Upper lobe of right lung (tissue), 1 donor: ENCODE measurements at regions not wholly inside any gene's neighbourhood (a gene's known extent, or its start where the extent isn't known, plus 50 kb on each side); places are given as distances from the start of the nearest gene placed in this dataset.

ENCODE experiments used
- ATAC-seq: fragments of 200-7000 bp; cut with Tn5 transposase; one replicate; pipeline ENCODE4 v1.9.1; 2020; ENCODE audit warnings: mild to moderate bottlenecking, moderate library complexity
- DNase-seq: peaks from one replicate; pipeline ENCODE4 v3.0.0-alpha.2; 2020
- H3K27ac ChIP-seq: fragments of 200-600 bp; one replicate; pipeline ENCODE4 v1.8.0; 2022
- H3K27me3 ChIP-seq: fragments of 200-600 bp; one replicate; pipeline ENCODE4 v1.8.0; 2022; ENCODE audit warnings: mild to moderate bottlenecking
- H3K36me3 ChIP-seq: fragments of 200-600 bp; one replicate; pipeline ENCODE4 v1.8.0; 2022
- H3K4me1 ChIP-seq: fragments of 200-600 bp; one replicate; pipeline ENCODE4 v1.8.0; 2022
- H3K4me3 ChIP-seq: fragments of 200-600 bp; one replicate; pipeline ENCODE4 v1.8.0; 2022; ENCODE audit warnings: mild to moderate bottlenecking
- H3K9me3 ChIP-seq: fragments of 200-600 bp; one replicate; pipeline ENCODE4 v1.8.0; 2022
- CTCF ChIP-seq: fragments of 200-600 bp; IDR thresholded peaks from one replicate; pipeline ENCODE4 v1.8.0; 2022; ENCODE audit warnings: antibody characterized with exemption
- intact Hi-C: fragments of 100-400 bp; cut with DNase I; formaldehyde crosslinking; loops from one replicate; pipeline ENCODE4 v1.11.0; 2022
- donor health status: DM: no; HTN: yes; CAD: no; lungs with severe emphysema.

DNA sequence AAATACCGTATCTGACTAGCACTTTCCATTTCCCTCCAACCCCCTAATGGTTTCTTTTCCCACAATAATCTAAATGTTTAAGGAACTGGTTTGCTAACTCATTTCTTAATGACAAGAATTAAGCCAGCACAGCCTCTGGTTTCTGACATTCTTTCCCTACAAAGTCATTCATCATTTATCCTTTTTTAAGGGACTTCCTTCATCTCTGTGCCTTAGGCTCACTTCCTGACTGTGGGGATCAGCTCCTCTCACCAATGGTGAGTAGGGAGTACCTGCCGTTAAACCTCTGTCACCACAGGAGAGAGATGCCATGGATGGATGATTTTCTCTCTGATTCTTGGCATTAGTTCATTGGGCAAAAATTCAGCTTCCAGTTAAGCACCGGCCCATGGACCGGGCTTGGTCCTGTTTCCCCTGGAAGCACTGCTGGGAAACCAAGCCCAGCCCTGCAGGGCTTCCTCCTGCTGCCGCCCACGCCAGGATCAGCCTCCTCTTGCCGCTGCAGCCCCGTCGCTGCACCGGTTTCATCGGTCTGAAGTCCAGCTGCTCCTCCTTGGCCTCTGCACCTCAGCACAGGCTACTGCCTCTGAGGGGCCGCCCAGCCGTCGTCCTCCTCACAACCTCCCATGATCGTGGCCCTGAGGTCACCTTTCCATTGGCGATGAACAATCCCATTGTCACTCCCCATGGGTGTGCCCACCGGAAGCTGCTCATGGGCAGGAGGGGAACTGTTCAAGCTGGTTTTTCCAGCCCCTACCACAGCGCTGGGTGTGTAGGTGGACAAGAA lies 64.0 kb upstream of the ZNF516 start:
- TF ChIP-seq CTCF: no peak
- peak; percentile 67 for DNase-seq
- Histone ChIP-seq H3K27me3 (no peaks in the 10 kb centered on the region), H3K9me3 (no peaks in the 10 kb centered on the region), H3K4me1 (peaks cover 3% of the 10 kb centered on the region), H3K36me3 (no peaks in the 10 kb centered on the region), H3K4me3 (no peak overlapping the region), H3K27ac (no peak overlapping the region)
- intact Hi-C loops: no loop called here
- peak; percentile 57 for ATAC-seq

GRCh38 chr18:76557026-76557575 lies 62.1 kb upstream of the ZNF516 start:
- TF ChIP-seq CTCF: no peak
- intact Hi-C loops: no loop called here
- DNase-seq (no peak), ATAC-seq (no peak)
- H3K4me3 ChIP-seq: no peak overlapping the region
- no peak overlapping the region for H3K27ac ChIP-seq
- no peaks in the 10 kb centered on the region for H3K27me3 ChIP-seq
- H3K36me3 ChIP-seq: no peaks in the 10 kb centered on the region
- peaks cover 4% of the 10 kb centered on the region for H3K4me1 ChIP-seq
- H3K9me3 ChIP-seq: no peaks in the 10 kb centered on the region

DNA sequence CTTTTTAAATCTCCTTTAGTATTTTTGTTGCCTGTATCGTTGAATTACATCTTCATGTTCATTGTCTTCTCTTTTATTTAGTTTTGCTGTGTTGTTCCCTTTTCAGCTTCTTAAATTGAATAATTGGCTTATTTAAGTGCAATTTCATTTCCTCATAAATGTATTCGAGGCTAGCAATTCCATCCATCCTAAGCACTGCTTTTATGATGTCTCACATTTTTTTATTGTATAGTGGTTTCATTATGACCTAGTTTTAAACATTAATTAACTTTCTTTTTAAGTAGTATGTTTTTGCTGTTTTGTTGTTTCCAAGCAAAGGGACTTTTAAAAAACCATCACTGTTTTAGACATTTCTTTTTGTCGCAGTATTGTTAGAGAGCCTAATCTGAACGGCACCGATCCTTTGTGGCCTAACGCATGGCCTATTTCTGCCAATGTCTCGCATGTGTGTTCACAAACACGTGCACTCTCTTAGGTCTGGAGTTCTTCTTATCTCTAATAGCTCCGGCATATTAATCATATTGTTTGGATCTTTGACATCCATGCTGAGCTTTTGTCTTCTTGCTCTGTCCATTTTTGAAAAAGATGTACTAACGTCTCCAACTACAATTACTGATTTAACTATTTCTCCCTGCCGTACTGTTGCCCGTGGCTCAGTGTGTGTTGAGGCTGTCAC lies 59.6 kb upstream of the ZNF516 start:
- no peak for ATAC-seq
- TF ChIP-seq CTCF: no peak
- no peak overlapping the region for H3K27ac ChIP-seq
- peaks cover 4% of the 10 kb centered on the region for H3K4me1 ChIP-seq
- no peaks in the 10 kb centered on the region for H3K27me3 ChIP-seq
- H3K9me3 ChIP-seq: no peaks in the 10 kb centered on the region
- no peak overlapping the region for H3K4me3 ChIP-seq
- H3K36me3 ChIP-seq: no peaks in the 10 kb centered on the region
- intact Hi-C loops: no loop called here
- DNase-seq: no peak

- DNase-seq (peak; percentile 22), ATAC-seq (peak; percentile 93)
- no peak for TF ChIP-seq CTCF
- no peak overlapping the region for H3K4me3 ChIP-seq
- H3K4me1 ChIP-seq: peaks cover 4% of the 10 kb centered on the region
- no peaks in the 10 kb centered on the region for H3K36me3 ChIP-seq
- H3K9me3 ChIP-seq: no peaks in the 10 kb centered on the region
- H3K27ac ChIP-seq: no peak overlapping the region
- intact Hi-C loops: no loop called here
- H3K27me3 ChIP-seq: no peaks in the 10 kb centered on the region
Observed at GRCh38 chr18:76553715-76554546, 58.9 kb upstream of the ZNF516 start.

DNA sequence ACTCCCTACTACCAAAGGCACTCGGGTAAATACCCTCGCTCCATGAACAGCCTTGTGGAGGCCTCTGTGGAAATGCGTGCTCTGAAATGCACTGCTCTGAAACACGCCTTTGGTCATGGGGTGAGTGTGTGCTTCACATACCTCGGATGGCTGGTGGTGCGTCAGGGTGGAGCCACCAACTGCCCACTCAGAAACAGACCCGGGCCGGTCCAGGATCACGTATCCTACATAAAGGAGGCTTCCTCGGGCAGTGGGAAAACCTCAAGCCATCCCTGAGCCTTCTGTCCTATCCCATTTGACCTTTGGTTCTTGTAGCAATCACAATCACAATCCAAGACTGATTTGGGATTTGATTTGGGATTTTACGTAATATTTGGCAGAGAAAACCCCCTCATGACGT lies 53.5 kb upstream of the ZNF516 start:
- H3K9me3 ChIP-seq: no peaks in the 10 kb centered on the region
- TF ChIP-seq CTCF: no peak
- peak; percentile 34 for DNase-seq
- ATAC-seq: no peak
- H3K4me1 ChIP-seq: peaks cover 7% of the 10 kb centered on the region
- intact Hi-C loops: no loop called here
- H3K4me3 ChIP-seq: no peak overlapping the region
- no peak overlapping the region for H3K27ac ChIP-seq
- H3K36me3 ChIP-seq: no peaks in the 10 kb centered on the region
- no peaks in the 10 kb centered on the region for H3K27me3 ChIP-seq
